K562 (cell line): ENCODE measurements at regions not wholly inside any gene's neighbourhood (a gene's known extent, or its start where the extent isn't known, plus 50 kb on each side); places are given as distances from the start of the nearest gene placed in this dataset.

ENCODE experiments used
- ATAC-seq: fragments of 200-7000 bp; cut with Tn5 transposase; 3 replicates; pipeline ENCODE4 v1.9.1; 2020; ENCODE audit warnings: moderate library complexity
- BruUV-seq: library from RNA; stranded (reverse); fragments of 400-500 nt; replicated peaks from 2 replicates; lab custom pipeline; 2021; lab: Mats Ljungman, UMichigan
- CTCF ChIA-PET: fragments of 300-600 bp; formaldehyde crosslinking; extraction: SDS; loops from one replicate; lab custom pipeline; 2021; ENCODE audit warnings: low intra/inter-chr PET ratio; lab: Yijun Ruan, JAX
- POLR2A ChIA-PET: fragments of 300-600, 350-650 bp; sonication (Branson Sonifier 250); formaldehyde crosslinking; extraction: SDS; loops from one replicate; lab custom pipeline; 2021; ENCODE audit warnings: antibody characterized with exemption, inconsistent platforms; lab: Yijun Ruan, JAX
- DNase-seq, 4 experiments: peaks; one replicate each; pipeline versions ENCODE4 v3.0.0 to v3.0.0-alpha.2; 2011 to 2018; ENCODE audit warnings: low spot score in 3 of 4, mixed read lengths in 3 of 4; ENCODE audit errors: extremely low read depth in 1 of 4
- FAIRE-seq: peaks from 2 replicates; lab custom pipeline; 2011; peaks lifted over from hg19 to GRCh38; lab: Jason Lieb, UNC
- H2AFZ ChIP-seq: 2 replicates; pipeline ENCODE4 v1.6.0; 2011; ENCODE audit warnings: low read depth, low read length, control low read depth, inconsistent platforms
- H3K27ac ChIP-seq: fragments of 200-600 bp; 3 replicates; pipeline ENCODE4 v1.8.0; 2011; ENCODE audit warnings: low read depth, mild to moderate bottlenecking, control low read depth, inconsistent platforms, low read length, moderate library complexity, mixed read lengths; ENCODE audit errors: extremely low read depth
- H3K27me3 ChIP-seq, 2 experiments: fragments of 300-600 bp in 1 of 2; 2 replicates in 1 of 2; 3 replicates in 1 of 2; pipeline versions ENCODE4 v1.6.0 to v1.8.0; 2011; ENCODE audit warnings: inconsistent platforms in 2 of 2, low read length in 2 of 2, mild to moderate bottlenecking in 1 of 2, mixed read lengths in 1 of 2, moderate library complexity in 1 of 2; ENCODE audit not compliant: control insufficient read depth in 2 of 2, insufficient read depth in 2 of 2
- H3K36me3 ChIP-seq: fragments of 300-600 bp; 3 replicates; pipeline ENCODE4 v1.8.0; 2011; ENCODE audit warnings: mild to moderate bottlenecking, low read length, inconsistent platforms; ENCODE audit not compliant: control insufficient read depth, insufficient read depth
- H3K4me1 ChIP-seq, 2 experiments: fragments of 200-600 bp in 1 of 2; replicated peaks in 1 of 2; 2 replicates in 1 of 2; 3 replicates in 1 of 2; pipeline versions ENCODE4 v1.5.1 to v1.8.0; 2011; ENCODE audit warnings: inconsistent platforms in 2 of 2, low read length in 2 of 2, mild to moderate bottlenecking in 1 of 2, mixed read lengths in 1 of 2, moderate library complexity in 1 of 2; ENCODE audit not compliant: control insufficient read depth in 2 of 2, insufficient read depth in 2 of 2
- H3K4me2 ChIP-seq: 2 replicates; pipeline ENCODE4 v1.6.1; 2011; ENCODE audit warnings: low read length, control low read depth, inconsistent platforms, mixed read lengths; ENCODE audit not compliant: insufficient read depth
- H3K4me3 ChIP-seq: fragments of 200-600 bp; sonication (generic), shearing (Covaris generic); 2 replicates; pipeline ENCODE4 v1.5.1; 2016; ENCODE audit warnings: control low read depth, inconsistent platforms
- H3K79me2 ChIP-seq: fragments of 200-600 bp; 3 replicates; pipeline ENCODE4 v1.8.0; 2011; ENCODE audit warnings: low read length, inconsistent platforms; ENCODE audit not compliant: control insufficient read depth, insufficient read depth
- H3K9ac ChIP-seq, 2 experiments: 2 replicates each; pipeline versions ENCODE4 v1.6.0 to v1.6.1; 2011; ENCODE audit warnings: low read depth in 2 of 2, low read length in 2 of 2, control low read depth in 1 of 2, inconsistent platforms in 1 of 2, mild to moderate bottlenecking in 1 of 2, mixed read lengths in 1 of 2; ENCODE audit not compliant: insufficient read depth in 1 of 2
- H3K9me1 ChIP-seq: one replicate; pipeline ENCODE4 v1.6.0; 2011; ENCODE audit warnings: inconsistent platforms, mild to moderate bottlenecking, low read length, moderate library complexity; ENCODE audit not compliant: control insufficient read depth, insufficient read depth
- H3K9me3 ChIP-seq: replicated peaks from 2 replicates; pipeline ENCODE4 v1.5.1; 2011; ENCODE audit warnings: low read depth, low read length, inconsistent platforms; ENCODE audit not compliant: control insufficient read depth, insufficient read depth
- H4K20me1 ChIP-seq: replicated peaks from 2 replicates; pipeline ENCODE4 v1.6.1; 2011; ENCODE audit warnings: low read length, inconsistent platforms, mixed read lengths; ENCODE audit not compliant: control insufficient read depth, insufficient read depth
- C11orf30 ChIP-seq: fragments of 450-650 bp; IDR thresholded peaks from 2 replicates; pipeline ENCODE4 v1.6.1; 2016; ENCODE audit warnings: low read depth, mild to moderate bottlenecking
- ETV1 ChIP-seq: fragments of 450-650 bp; conservative IDR thresholded peaks from 2 replicates; pipeline ENCODE4 v1.6.1; 2016; ENCODE audit warnings: missing genetic modification characterization, control low read depth, low read depth, missing compliant biosample characterization
- KDM5B ChIP-seq: fragments of 200-600 bp; sonication (generic); IDR thresholded peaks from 2 replicates; pipeline ENCODE4 v1.6.1; 2012; ENCODE audit warnings: low read depth, mild to moderate bottlenecking, moderate library complexity, low read length, control low read depth, inconsistent platforms; ENCODE audit not compliant: insufficient replicate concordance
- MAFF ChIP-seq: IDR thresholded peaks from 2 replicates; pipeline ENCODE4 v1.6.1; 2012; ENCODE audit warnings: low read length, improper control_type of control experiment
- MAFG ChIP-seq: fragments of 450-650 bp; conservative IDR thresholded peaks from 2 replicates; pipeline ENCODE4 v1.6.1; 2016; ENCODE audit warnings: missing genetic modification characterization, missing compliant biosample characterization
- MAFK ChIP-seq: IDR thresholded peaks from 2 replicates; pipeline ENCODE4 v1.6.1; 2011; ENCODE audit warnings: low read length, improper control_type of control experiment
- ZNF316 ChIP-seq: fragments of 450-650 bp; IDR thresholded peaks from 2 replicates; pipeline ENCODE4 v1.6.1; 2016
- WGBS: fragments of 100-300 bp; shearing (Covaris generic); methylation state at CpG from one replicate; pipeline ENCODE4 v1.1.6; 2016; ENCODE audit warnings: low coverage, mixed read lengths; ENCODE audit not compliant: insufficient coverage; ENCODE audit errors: missing lambda C conversion rate; 5-methylcytosine and 5-hydroxymethylcytosine counted together
- in situ Hi-C: fragments of 300-500 bp; cut with MboI; formaldehyde crosslinking; loops from 4 replicates; pipeline ENCODE4 v1.15.0; 2018; ENCODE audit warnings: inconsistent platforms, mixed read lengths
- intact Hi-C: fragments of 100-400 bp; cut with micrococcal nuclease; formaldehyde crosslinking; loops from 2 replicates; pipeline ENCODE4 v1.14.2; 2022
- TF ChIP-seq, protein P1 (sequence below): fragments of 450-650 bp; formaldehyde crosslinking; IDR thresholded peaks from 2 replicates; pipeline ENCODE4 v1.4.0; 2020; ENCODE audit warnings: mild to moderate bottlenecking, moderate library complexity
- TF ChIP-seq, protein P2 (sequence below): conservative IDR thresholded peaks from 2 replicates; pipeline ENCODE4 v1.6.1; 2011; ENCODE audit warnings: low read depth, mild to moderate bottlenecking, low read length; ENCODE audit not compliant: control insufficient read depth

DNA sequence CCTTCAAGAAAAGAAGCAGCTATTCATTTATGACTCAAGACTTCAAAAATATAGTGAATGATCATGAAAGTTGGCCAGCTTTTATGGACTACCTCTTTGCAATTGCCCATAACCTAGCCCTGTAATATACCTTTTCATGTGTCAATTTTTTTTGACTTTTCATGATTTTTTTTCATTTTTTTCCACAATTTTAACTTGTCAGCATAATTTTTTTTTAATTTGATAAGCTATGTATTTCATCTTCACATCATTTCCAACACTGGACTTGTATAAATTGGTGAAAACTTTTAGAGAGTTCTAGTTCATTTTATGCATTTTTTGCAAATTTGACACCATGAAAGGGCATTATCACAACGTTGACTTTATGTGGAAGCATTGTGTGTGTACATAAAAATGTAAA, 220.8 kb upstream of the NFE2L3 start:
- no peak for ATAC-seq
- peak; percentile 95 for TF ChIP-seq ZNF316
- peak; percentile 55; the same call in 1 of the 2 replicates for TF ChIP-seq MAFF
- TF ChIP-seq KDM5B = no peak
- TF ChIP-seq C11orf30 = peak; percentile 92
- peak; percentile 85 for TF ChIP-seq MAFG (tag)
- no peak for TF ChIP-seq ETV1 (tag)
- TF ChIP-seq MAFK = peak; percentile 77
- TF ChIP-seq, protein P1, sequence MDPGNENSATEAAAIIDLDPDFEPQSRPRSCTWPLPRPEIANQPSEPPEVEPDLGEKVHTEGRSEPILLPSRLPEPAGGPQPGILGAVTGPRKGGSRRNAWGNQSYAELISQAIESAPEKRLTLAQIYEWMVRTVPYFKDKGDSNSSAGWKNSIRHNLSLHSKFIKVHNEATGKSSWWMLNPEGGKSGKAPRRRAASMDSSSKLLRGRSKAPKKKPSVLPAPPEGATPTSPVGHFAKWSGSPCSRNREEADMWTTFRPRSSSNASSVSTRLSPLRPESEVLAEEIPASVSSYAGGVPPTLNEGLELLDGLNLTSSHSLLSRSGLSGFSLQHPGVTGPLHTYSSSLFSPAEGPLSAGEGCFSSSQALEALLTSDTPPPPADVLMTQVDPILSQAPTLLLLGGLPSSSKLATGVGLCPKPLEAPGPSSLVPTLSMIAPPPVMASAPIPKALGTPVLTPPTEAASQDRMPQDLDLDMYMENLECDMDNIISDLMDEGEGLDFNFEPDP (CRISPR knock-in tag) = no peak
- TF ChIP-seq, protein P2, sequence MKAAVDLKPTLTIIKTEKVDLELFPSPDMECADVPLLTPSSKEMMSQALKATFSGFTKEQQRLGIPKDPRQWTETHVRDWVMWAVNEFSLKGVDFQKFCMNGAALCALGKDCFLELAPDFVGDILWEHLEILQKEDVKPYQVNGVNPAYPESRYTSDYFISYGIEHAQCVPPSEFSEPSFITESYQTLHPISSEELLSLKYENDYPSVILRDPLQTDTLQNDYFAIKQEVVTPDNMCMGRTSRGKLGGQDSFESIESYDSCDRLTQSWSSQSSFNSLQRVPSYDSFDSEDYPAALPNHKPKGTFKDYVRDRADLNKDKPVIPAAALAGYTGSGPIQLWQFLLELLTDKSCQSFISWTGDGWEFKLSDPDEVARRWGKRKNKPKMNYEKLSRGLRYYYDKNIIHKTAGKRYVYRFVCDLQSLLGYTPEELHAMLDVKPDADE = no peak
- Histone ChIP-seq H3K27ac (no peak overlapping the region), H3K27me3 (no peaks in the 10 kb centered on the region), H3K9me3 (no peaks in the 10 kb centered on the region; the same call in none of the 2 replicates), H3K4me1 (peaks cover 7 to 16% of the 10 kb centered on the region in 2 experiments), H3K9ac (no peak overlapping the region), H3K79me2 (no peaks in the 10 kb centered on the region), H3K4me3 (no peak overlapping the region), H4K20me1 (no peaks in the 10 kb centered on the region), H3K4me2 (no peak overlapping the region), H3K36me3 (no peaks in the 10 kb centered on the region), H2AFZ (no peak overlapping the region), H3K9me1 (no peaks in the 10 kb centered on the region)
- ChIA-PET POLR2A (interaction anchor here (0.7 kb wide), 1 partner anchor 19 kb away, joined by 3 read pairs; no protein-coding TSS in a partner anchor), CTCF (no interaction called here)
- in situ Hi-C loops (no loop called here), intact Hi-C loops (no loop called here)
- no peak for FAIRE-seq
- DNase-seq = no peak
- no TSS peak for BruUV-seq
- 11% methylated on average over 1 of the region's 1 CpG for WGBS
